ENCODE measurements at regions not wholly inside any gene's neighbourhood (a gene's known extent, or its start where the extent isn't known, plus 50 kb on each side); places are given as distances from the start of the nearest gene placed in this dataset.

- DNase-seq, result no peak
These were observed 186.5 kb downstream of the KLF13 start for GRCh38 chr15:31513178-31513577.

GRCh38 chr15:31516440-31516839 lies 189.8 kb downstream of the KLF13 start:
- no peak for DNase-seq

- no peak for DNase-seq
These were observed 190.2 kb downstream of the KLF13 start for GRCh38 chr15:31516874-31517273.

GRCh38 chr15:31517711-31518110 lies 191.1 kb downstream of the KLF13 start:
- DNase-seq, result no peak

- no peak for DNase-seq
These were observed 195.4 kb downstream of the KLF13 start for GRCh38 chr15:31522028-31522427.

- DNase-seq, result no peak
These were observed 196.5 kb downstream of the KLF13 start for GRCh38 chr15:31523027-31523654.

GRCh38 chr15:31523655-31524049 lies 197.0 kb downstream of the KLF13 start:
- no peak for DNase-seq

GRCh38 chr15:31525185-31525695 lies 198.6 kb downstream of the KLF13 start:
- no peak for DNase-seq

GRCh38 chr15:31525988-31526665 lies 199.5 kb downstream of the KLF13 start:
- no peak for DNase-seq

- no peak for DNase-seq
These were observed 200.5 kb downstream of the KLF13 start for GRCh38 chr15:31526916-31527690.

GRCh38 chr15:31528846-31529245 lies 202.2 kb downstream of the KLF13 start:
- no peak for DNase-seq

GRCh38 chr15:31537770-31538592 lies 211.3 kb downstream of the KLF13 start:
- no peak for DNase-seq

- DNase-seq, result no peak
These were observed 214.0 kb downstream of the KLF13 start for GRCh38 chr15:31540633-31541032.

GRCh38 chr15:31544361-31544760 lies 217.7 kb downstream of the KLF13 start:
- DNase-seq, result no peak

GRCh38 chr15:31545257-31545656 lies 218.6 kb downstream of the KLF13 start:
- no peak for DNase-seq

- no peak for DNase-seq
These were observed 223.8 kb downstream of the KLF13 start for GRCh38 chr15:31550211-31550977.

GRCh38 chr15:31551323-31551722 lies 224.7 kb downstream of the KLF13 start:
- DNase-seq, result no peak

GRCh38 chr15:31552482-31553099 lies 226.0 kb downstream of the KLF13 start:
- no peak for DNase-seq

- DNase-seq, result no peak
These were observed 227.6 kb downstream of the KLF13 start for GRCh38 chr15:31554261-31554660.

GRCh38 chr15:31555022-31555421 lies 228.4 kb downstream of the KLF13 start:
- DNase-seq, result no peak

GRCh38 chr15:31556494-31557150 lies 230.0 kb downstream of the KLF13 start:
- DNase-seq, result no peak

Measured in NCI-H2029 (cell line).